B cell (primary cell): ENCODE measurements at regions not wholly inside any gene's neighbourhood (a gene's known extent, or its start where the extent isn't known, plus 50 kb on each side); places are given as distances from the start of the nearest gene placed in this dataset.

Source experiments
- EZH2 ChIP-seq: IDR thresholded peaks from 2 replicates; pipeline ENCODE4 v1.6.1; 2012; ENCODE audit warnings: borderline replicate concordance, low read depth, mild to moderate bottlenecking, moderate library complexity, low read length; ENCODE audit not compliant: insufficient read depth, poor library complexity, severe bottlenecking
- TF ChIP-seq, protein P1 (sequence below): fragments of 200-600 bp; IDR thresholded peaks from one replicate; pipeline ENCODE4 v1.8.0; 2022; ENCODE audit warnings: antibody characterized with exemption, mild to moderate bottlenecking

DNA sequence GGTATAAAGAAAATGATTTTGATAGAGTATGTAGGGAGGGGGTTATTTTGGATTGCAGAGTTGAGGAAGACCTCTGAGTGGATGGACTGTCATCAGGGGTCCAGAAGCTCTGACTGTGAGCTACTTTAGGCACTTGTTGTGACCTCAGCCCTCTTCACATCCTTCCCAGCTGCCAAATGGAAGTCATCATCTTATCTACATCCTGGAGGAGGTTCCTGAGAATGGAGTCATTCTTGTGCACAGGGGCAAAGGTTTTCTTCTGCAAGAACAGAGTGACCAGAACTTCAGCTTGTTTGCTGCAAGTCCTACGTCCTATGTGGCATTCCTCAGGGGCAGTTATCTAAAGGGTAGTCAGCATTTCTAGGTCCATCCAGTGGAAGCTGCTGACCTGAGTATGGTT is 393.8 kb downstream of the AASDHPPT start:
- TF ChIP-seq, protein P1, sequence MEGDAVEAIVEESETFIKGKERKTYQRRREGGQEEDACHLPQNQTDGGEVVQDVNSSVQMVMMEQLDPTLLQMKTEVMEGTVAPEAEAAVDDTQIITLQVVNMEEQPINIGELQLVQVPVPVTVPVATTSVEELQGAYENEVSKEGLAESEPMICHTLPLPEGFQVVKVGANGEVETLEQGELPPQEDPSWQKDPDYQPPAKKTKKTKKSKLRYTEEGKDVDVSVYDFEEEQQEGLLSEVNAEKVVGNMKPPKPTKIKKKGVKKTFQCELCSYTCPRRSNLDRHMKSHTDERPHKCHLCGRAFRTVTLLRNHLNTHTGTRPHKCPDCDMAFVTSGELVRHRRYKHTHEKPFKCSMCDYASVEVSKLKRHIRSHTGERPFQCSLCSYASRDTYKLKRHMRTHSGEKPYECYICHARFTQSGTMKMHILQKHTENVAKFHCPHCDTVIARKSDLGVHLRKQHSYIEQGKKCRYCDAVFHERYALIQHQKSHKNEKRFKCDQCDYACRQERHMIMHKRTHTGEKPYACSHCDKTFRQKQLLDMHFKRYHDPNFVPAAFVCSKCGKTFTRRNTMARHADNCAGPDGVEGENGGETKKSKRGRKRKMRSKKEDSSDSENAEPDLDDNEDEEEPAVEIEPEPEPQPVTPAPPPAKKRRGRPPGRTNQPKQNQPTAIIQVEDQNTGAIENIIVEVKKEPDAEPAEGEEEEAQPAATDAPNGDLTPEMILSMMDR, result no peak
- TF ChIP-seq EZH2, result no peak
